ENCODE measurements at regions not wholly inside any gene's neighbourhood (a gene's known extent, or its start where the extent isn't known, plus 50 kb on each side); places are given as distances from the start of the nearest gene placed in this dataset.

DNA sequence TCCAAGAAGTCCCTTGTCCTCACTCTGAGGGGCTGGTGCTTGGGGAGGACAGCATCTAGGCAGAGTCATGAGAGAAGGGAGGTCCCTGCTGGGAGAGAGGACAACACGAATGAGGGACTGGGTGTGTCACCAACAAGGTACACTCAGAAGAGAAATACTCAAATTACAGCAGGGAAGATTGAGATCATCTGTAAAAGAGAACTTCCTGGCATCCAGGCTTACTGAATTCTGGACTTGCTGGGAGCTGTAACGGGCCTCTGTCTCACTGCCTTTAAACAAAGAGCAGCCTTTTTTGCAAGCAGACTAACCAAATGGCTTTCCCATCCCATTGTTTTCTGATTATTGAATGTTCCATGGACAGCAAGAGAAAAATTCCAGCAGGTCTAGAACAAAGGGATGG, 195.7 kb upstream of the RAB4A start:
- TF ChIP-seq MAX (IDR thresholded peaks at IDR 0.05) = no peak
- TF ChIP-seq CTCF (IDR thresholded peaks at IDR 0.05; ENCODE audit: low read depth, low read length, missing input control) = no peak
- TF ChIP-seq RXRA (IDR thresholded peaks at IDR 0.05) = no peak
- no peak for TF ChIP-seq HNF4G (IDR thresholded peaks at IDR 0.05)

Data from liver (tissue), 3 donors.